NCI-H1105 treated with DMSO at 0.1 percent for 48 hours (cell line): ENCODE measurements at regions not wholly inside any gene's neighbourhood (a gene's known extent, or its start where the extent isn't known, plus 50 kb on each side); places are given as distances from the start of the nearest gene placed in this dataset.
"Not testable (repeated sequence)": the region's sequence is repeated elsewhere in the genome, so short reads cannot be mapped to it uniquely, and the experiment has no call there.

Experiments used
- DNase-seq: peaks from one replicate; lab custom pipeline; 2025; lab: John Stamatoyannopoulos, UW

DNA sequence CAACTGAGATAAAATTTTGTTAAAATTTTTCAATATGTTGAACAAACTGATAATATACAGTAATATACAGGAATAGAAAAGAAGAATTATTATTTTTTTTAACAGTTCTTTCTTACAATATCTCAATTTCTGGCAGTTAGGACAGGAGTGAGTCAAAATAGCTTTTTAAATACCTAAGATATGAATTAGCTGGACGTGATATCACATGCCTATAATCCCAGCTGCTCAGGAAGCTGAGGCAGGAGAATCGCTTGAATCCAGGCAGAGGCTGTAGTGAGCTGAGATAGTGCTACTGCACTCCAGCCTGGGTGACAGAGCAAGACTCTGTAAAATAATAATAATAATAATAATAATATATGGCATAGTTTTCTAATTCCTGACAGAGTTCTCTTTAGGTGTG, 1039.3 kb downstream of the STPG2 start:
- no peak for DNase-seq

DNA sequence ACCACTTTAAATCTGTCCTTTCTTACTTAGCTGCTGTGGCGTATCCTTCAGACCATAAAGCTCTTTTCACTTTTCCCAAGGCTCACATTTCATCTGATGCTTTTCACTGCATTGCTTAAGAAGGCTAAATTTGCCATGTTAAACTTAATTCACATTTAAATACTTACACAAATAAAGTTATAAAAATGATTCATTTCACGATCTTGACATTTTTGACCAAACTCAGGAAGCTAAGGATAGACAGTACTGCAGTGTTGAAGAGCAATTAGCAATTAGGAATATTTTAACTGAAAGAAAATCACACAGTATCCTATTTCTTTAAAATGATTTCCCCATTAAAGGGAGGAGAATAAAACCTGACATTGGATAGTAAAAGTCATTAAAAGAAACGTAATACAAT, 1038.6 kb downstream of the STPG2 start:
- DNase-seq, result no peak

DNA sequence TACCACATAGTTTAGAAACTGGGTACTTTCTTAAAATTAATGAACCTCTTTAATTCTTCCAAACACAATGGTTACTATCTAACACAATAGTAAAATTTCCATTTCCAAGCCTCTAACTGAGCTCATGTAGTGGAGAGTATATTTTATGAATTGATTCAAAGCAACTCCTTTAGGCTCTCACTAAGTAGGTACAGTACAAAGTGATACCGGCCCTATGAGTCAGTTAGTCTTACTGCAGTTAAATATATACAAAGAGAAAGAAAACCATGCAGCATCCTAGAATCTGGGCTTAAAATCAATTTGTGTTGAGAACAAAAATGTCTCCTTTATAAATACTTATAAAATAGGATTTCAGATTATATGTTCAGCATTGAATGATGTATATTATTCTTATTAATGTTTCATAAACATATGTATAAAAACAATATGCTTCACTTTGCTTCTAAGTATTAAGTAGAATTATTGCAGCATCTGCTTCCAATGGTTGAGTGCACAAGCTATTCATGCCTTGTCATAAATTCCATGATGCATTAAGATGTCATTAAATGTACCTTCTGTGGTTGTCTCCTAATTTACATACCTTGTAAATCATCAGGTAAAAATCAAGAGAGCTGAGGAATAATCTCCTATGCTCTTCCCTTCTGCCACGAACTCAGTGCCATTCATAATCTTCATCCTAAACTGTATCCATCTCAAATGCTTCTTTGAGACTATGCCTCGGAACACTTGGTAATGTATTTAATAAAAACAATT, 1037.8 kb downstream of the STPG2 start:
- DNase-seq, result no peak

DNA sequence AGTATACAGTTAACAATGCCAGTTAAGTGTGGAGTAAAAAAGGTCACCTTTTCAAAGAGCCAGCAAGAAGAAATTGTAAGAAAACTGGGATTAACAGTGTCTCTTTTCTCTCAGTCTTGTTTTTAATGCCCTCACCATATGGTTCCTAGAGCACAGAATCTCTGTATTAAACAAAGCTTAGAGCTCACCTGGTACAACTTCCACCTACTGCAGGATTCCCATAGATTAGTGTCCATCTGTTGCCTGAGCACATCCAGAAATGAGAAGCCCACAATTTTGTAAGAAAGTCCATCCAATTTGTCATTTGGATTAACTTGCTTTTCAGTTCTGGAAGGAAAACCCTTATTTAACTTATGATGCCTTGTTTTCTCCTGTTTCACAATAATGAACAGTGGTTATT, 1037.1 kb downstream of the STPG2 start:
- DNase-seq, result no peak

DNA sequence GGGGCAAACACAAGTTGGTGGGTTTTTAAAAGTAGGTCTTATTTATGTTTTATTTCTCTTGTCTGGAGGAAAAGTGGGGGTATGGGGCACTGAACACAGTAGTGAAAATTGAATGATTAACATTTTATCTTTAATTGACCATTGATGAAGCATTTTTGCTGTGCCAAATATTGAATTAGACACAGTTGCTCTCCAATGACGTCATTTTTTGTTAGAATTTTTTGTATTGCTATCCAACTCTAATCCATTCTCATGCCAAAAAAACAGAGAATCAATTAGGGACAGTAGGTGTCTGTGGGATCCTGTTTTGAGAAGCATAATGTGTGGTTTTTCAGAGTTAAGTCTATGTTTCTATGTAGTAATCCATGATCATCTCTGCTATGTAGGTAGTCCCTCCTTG, 1032.8 kb downstream of the STPG2 start:
- no peak for DNase-seq

DNA sequence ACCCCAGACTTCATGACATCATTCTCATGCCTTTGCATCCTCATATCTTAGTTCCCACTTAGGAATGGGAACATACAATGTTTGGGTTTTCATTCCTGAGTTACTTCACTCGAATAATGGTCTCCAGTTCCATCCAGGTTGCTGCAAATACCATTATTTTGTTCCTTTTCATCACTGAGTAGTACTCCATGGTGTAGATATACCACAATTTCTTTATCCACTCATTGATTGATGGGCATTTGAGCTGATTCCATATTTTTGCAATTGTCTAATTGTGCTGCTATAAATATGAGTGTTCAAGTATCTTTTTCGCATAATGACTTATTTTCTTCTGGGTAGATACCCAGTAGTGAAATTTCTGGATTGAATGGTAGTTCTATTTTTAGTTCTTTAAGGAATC, 1026.8 kb downstream of the STPG2 start:
- DNase-seq, result no peak

DNA sequence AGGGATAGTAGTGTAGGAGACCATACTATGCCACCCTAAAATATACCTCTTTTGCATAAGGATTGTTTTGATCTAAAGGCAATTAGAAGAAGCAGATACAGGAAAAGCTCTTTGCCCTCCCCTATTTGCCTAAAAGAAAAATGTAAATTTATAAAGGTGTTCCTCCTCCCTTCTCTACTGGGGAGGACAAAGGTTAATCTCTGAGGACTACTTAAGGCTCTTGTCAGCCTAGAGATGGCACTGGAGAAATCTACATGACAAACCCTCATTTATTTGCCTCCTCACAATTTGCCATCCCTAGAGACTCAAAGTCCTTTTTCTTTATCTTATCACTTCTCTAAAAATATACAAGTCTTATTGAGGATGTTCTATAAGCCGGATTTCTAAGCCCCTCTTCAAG, 1021.8 kb downstream of the STPG2 start:
- no peak for DNase-seq

DNA sequence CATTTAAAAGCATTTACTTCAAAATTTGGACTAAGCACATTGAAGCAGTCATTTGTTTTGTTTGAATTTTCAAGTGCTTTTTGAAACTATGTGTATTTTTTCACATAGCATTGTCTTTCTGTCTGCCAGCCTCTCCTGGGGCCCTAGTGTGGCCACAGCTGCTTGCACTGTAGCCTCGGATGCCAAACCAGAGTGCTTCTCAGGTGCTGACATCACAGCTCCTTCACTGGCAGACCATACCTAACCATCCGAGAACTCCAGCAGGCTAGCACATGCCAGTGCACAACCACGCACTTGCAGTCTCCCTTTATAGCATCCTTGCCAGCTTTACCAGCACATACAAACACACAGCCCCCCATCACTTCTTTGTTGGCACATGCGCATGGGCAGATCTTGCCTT, 1019.7 kb downstream of the STPG2 start:
- peak; percentile 37 for DNase-seq

DNA sequence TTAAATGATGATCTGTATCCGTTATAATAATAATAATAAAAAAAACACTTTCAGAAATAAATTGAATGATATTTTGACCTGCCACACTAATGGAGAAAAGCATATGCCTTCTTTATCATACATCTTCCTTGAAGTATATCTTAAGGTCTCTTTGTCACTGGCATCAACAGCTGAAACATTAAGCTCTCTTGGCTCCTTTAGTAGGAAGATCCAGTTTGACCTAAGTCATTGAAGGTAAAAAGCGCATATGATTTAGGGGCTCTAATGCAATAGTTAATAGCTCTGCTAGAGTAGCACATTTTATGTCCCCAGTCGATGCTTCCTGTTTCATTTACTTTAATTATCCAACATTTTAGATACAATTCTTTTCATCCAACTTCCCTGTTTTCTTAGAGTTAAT, 1010.8 kb downstream of the STPG2 start:
- no peak for DNase-seq

DNA sequence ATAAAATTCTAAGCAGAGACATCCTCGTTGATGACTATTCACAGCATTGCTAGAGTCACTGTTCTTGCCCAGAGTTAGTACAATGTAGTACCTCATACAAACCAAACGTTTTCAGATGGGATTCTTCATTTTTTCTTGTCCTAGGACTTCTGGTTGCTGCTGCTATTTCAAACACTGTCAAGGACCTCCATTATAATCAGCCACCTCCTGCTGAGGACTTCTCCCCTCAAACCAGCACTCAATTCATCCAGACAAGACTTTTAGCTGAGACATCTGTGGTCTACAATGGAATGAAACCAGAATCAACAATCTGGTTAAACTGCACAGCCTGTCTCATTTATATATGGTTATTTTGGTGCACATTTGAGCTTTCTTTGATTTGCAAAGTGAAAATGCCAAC, 1008.8 kb downstream of the STPG2 start:
- DNase-seq, result no peak

DNA sequence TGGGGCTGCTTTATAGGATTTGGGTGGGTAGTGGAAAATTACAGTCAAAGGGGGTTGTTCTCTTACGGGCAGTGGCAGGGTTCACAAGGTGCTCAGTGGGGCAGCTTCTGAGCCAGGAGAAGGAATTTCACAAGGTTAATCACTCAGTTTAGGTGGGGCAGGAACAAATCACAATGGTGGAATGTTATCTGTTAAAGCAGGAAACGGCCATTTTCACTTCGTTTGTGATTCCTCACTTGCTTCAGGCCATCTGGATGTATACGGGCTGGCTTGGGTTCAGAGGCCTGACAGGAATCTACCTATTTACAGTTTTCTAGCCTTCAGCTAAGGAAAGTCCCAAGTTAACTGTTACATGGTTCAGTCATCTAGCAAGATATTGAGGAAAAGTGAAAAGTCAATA, 1003.5 kb downstream of the STPG2 start:
- DNase-seq, result no peak

DNA sequence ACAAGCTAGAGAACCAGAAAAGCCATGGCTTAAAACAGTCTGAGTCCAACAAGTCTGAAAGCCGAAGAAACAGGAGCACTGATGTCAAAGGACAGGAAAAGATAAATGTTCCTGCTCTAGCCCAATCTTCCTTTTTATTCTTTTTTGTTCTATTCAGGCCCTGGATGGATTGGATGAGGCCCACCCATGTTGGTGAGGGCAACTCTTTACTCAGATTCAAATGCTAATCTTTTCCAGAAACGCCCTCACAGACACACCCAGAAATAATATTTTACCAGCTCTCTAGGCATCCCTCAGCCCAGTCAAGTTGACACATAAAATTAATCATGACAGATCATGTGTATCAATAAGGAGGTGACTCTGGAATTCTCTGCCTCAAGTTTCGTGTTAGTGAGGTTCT, 1002.7 kb downstream of the STPG2 start:
- no peak for DNase-seq

DNA sequence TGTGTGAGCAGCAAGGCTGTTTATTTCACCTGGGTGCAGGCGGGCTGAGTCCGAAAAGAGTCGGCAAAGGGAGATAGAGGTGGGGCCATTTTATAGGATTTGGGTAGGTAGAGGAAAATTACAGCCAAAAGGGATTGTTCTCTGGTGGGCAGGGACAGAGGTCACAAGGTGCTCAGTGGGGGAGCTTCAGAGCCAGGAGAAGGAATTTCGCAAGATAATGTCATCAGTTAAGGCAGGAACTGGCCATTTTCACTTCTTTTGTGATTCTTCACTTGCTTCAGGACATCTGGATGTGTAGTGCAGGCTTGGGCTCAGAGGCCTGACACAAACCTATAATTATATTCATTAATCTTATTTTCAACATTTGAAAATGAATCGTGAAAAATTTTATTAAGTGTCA, 1001.9 kb downstream of the STPG2 start:
- DNase-seq, result not testable (repeated sequence)

DNA sequence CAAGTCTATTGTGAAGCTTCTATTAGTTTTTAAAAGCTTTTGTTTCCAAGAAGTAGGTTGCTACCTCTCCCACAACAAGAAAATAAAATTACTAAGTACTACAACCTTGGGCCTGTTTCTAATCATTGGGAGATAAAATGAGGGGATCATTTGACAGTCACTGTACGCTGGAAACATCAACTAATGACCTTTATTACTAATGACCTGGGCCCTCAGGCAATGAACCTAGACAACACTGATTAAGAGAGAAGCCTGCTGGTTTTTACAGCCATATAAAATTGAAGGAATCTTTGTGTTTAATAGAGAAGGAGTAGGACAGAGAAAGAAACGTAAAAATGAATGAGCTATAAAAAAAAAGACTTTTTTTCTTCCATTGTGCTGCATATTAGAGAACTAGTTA, 1000.9 kb downstream of the STPG2 start:
- DNase-seq, result no peak

DNA sequence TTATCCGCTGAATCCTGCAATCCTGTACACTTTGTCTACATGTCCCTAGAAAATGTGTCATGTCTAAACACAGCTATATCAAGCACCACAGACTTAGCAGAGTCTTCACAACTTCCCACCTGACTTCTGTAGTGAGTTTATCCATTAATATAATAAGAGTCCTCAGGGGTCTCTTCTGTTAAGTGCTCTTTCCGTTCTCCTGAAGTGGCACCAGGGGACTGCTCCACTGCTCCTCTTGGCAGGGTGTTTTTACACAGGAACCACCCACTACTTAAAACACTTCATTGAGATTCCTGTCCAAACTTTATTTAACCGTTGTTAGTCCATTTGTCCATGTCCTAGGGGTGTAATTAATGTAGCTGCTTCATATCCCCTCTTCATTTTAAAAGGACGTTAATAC, 1000.4 kb downstream of the STPG2 start:
- DNase-seq, result peak; percentile 49

DNA sequence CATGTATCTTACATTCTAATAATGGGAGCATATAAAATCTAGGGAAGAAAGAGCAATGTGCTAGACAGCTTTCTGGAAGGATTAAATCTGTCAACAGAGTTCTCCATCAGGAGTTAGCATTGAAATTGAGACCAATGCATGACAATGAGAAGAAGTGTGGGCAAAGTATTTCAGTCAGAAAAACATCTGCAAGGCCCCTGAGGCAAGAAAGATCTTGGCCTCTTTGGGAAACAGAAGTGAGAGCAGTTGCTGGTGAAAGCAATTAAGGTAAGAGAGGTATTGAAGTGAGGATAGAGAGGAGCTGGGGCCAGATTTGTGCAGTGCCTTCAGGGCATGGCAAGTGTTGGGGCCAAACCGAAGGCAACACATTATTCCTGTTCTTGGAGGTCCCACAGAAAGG, 999.1 kb downstream of the STPG2 start:
- DNase-seq, result no peak

DNA sequence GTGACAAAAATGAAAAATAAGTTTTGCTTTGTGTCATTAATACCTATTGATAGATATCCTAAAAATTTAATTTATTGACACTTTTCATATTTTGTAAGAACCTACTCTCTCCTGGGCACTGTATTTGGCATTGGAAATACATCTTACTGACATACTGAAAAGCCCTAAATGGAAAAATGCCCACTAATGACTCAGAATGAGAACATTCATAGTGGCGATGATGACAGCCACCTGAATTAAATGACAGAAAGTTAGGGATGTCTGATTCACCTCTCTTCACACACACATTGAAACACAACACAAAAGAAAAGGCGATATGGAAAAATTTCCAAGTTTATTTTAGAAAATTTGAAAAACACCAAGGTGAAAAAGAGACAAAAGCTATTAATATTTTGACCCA, 992.3 kb downstream of the STPG2 start:
- no peak for DNase-seq

DNA sequence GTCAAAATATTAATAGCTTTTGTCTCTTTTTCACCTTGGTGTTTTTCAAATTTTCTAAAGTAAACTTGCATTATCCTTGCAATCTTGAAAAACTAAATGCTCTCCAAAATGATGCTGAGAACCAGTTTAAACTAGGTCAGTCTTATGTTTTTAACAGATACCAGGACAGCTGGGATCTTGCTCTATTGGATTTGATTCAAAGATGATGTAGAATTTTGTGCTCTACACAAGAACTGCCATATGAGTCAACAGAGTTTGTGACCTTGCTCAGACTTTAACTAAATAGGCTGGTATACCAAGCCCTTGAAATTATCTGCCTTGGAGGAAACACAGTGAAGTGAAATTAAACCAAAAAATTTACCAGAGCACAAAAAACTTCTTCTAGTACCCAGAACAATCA, 991.1 kb downstream of the STPG2 start:
- no peak for DNase-seq

DNA sequence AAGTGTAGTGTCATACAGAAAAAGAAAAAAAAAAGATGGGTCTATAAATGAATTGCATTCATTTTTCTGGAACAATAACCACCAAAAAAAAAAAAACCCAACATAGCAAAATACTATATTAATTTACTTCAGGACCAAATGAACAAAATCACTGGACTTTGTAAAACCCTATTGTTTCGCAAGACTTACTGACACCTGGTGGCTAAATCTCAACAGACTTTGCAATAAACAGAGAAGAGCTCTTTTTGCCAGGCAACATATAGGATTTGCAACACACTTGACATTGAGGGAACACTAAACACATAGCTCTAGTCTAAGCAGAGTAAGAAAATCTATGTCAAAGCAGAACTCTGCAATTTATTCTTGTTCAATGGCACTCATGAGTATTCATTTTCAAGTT, 990.2 kb downstream of the STPG2 start:
- DNase-seq, result peak; percentile 12

DNA sequence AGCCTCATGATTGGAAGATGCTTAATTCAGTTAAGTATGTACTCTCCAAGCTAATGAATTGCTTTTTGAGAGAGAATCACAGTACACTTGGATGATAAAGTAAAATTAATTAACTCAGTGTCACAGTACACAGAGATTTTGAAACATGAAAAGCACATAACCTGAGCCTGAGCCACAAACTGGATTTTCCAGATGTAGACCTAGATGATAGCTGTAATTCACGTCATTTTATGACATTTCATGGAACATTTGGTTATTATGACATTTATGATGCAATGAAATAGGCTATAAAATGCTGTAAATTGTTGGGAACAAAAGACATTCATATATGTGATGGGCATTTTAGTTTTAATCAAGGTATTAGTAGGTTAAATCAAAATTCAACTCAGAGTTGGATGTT, 983.7 kb downstream of the STPG2 start:
- no peak for DNase-seq

DNA sequence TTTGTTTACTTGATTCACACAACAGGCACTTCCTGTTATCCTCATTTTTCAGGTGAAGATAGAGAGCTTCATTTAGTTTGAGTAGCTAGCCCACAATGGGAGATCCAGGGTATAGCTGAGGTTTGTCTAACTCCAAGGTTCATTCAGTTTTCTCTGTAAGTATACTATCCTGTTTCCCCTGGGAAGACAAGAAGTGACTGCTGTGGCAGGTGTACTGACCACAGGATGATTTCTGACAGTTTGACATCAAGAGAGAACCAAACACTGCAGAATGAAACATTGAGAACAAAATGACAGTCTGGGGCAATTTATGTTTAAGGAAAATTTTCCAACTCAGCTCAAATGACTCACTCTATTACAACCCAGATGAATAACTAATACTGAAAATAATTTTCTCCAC, 958.0 kb downstream of the STPG2 start:
- DNase-seq, result no peak

DNA sequence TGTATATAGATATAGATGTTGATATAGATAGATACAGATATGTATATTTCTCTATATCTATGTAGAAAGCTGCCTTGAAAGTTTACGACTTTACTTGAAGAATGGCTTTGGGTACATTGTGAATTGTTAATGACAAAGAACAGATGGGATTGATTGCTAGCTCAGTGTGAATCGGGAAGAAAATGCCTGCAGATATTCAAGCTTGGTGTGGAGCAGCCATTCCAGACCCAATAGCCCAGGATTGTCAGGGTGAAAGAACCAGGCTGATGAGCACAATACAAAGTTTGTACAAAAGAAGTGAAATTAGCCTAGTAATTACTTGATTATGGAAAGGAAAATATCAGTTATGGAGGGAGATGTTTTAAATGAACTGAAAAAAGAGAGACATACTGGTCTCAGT, 946.2 kb downstream of the STPG2 start:
- no peak for DNase-seq

DNA sequence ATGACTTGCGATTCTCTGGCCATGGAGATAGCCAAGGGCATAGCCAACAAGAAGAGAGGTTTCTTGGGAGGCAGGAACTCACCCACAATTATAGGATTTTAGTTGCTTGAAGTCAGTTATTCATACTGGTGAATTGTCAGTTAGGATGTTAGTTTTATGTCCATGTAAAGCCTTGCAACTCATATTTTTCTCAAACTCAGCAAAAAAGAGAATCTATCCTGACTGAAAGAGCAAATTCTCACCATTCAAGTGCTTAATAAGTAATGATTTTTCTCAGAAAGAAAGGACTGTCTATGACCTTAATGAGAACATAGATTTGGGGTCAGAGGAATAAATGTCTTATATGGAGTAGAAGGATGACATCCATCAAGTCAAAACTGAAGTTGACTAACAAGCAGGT, 934.5 kb downstream of the STPG2 start:
- DNase-seq, result no peak

DNA sequence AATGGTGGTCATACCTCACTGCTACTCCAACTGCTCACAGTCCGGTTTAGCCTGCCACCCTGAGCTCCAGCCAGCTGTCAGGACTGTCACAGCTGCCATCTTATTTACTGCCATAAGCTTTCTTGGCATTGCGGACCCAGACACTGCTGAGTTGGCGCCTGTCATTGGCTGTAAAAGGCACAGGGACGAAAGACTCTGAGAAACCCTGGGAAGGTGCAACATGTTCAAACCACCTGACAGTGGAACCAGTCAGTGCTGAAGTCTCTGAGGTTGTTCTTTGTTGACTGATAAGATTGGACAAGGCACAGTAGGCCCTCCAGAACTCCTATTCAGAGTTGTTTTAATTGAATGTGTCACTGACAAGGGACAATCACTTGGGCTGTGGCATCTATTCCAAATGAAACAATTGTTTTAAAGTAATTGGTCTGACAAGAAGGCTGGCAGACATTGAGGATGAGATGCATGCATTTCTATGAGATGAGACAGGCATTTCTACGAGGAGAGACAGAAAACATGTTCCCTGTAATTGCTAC, 927.8 kb downstream of the STPG2 start:
- DNase-seq, result no peak
